NOMO-1 treated with DMSO at 0.1 percent for 48 hours (cell line): ENCODE measurements at regions not wholly inside any gene's neighbourhood (a gene's known extent, or its start where the extent isn't known, plus 50 kb on each side); places are given as distances from the start of the nearest gene placed in this dataset.
"Not testable (repeated sequence)": the region's sequence is repeated elsewhere in the genome, so short reads cannot be mapped to it uniquely, and the experiment has no call there.

Source experiments
- DNase-seq: peaks from one replicate; lab custom pipeline; 2025; ENCODE audit not compliant: unreplicated experiment; lab: John Stamatoyannopoulos, UW

GRCh38 chr5:172549696-172550095 is 91.4 kb upstream of the NEURL1B start:
- no peak for DNase-seq

- DNase-seq: no peak
Observed at GRCh38 chr5:172548981-172549687, 91.9 kb upstream of the NEURL1B start.

- DNase-seq: no peak
Observed at GRCh38 chr5:172548311-172548731, 92.7 kb upstream of the NEURL1B start.

GRCh38 chr5:172546196-172546595 is 91.9 kb upstream of the SH3PXD2B start:
- no peak for DNase-seq

GRCh38 chr5:172545291-172545801 is 91.0 kb upstream of the SH3PXD2B start:
- DNase-seq: no peak

GRCh38 chr5:172544371-172545095 is 90.2 kb upstream of the SH3PXD2B start:
- no peak for DNase-seq

GRCh38 chr5:172543484-172544298 is 89.4 kb upstream of the SH3PXD2B start:
- DNase-seq: no peak

- no peak for DNase-seq
Observed at GRCh38 chr5:172542651-172543131, 88.4 kb upstream of the SH3PXD2B start.

GRCh38 chr5:172541773-172542136 is 87.4 kb upstream of the SH3PXD2B start:
- no peak for DNase-seq

GRCh38 chr5:172541099-172541772 is 86.9 kb upstream of the SH3PXD2B start:
- DNase-seq: no peak

GRCh38 chr5:172540099-172540870 is 86.0 kb upstream of the SH3PXD2B start:
- DNase-seq: no peak

GRCh38 chr5:172535108-172535445 is 80.8 kb upstream of the SH3PXD2B start:
- no peak for DNase-seq

- DNase-seq: no peak
Observed at GRCh38 chr5:172534229-172535107, 80.1 kb upstream of the SH3PXD2B start.

GRCh38 chr5:172533399-172534228 is 79.3 kb upstream of the SH3PXD2B start:
- DNase-seq: no peak

- DNase-seq: no peak
Observed at GRCh38 chr5:172533058-172533398, 78.7 kb upstream of the SH3PXD2B start.

- DNase-seq: not testable (repeated sequence)
Observed at GRCh38 chr5:172532439-172532838, 78.1 kb upstream of the SH3PXD2B start.

GRCh38 chr5:172531704-172532026 is 77.3 kb upstream of the SH3PXD2B start:
- DNase-seq: no peak

GRCh38 chr5:172530878-172531703 is 76.8 kb upstream of the SH3PXD2B start:
- peak; percentile 59 for DNase-seq
